B cell (primary cell): ENCODE measurements at regions not wholly inside any gene's neighbourhood (a gene's known extent, or its start where the extent isn't known, plus 50 kb on each side); places are given as distances from the start of the nearest gene placed in this dataset.
A peak's percentile ranks its signal among the peaks of the same experiment; 100 is the strongest.

ENCODE experiments used
- ATAC-seq: fragments of 200-7000 bp; cut with Tn5 transposase; one replicate; pipeline ENCODE4 v1.10.0; 2021; ENCODE audit warnings: low read depth, mild to moderate bottlenecking, moderate number of reproducible peaks, moderate library complexity
- CTCF ChIA-PET: fragments of 350-600 bp; sonication (Branson Sonifier 250); formaldehyde crosslinking; loops from one replicate; lab custom pipeline; 2021; ENCODE audit warnings: antibody characterized with exemption, inconsistent platforms; lab: Charles Lee
- POLR2A ChIA-PET: fragments of 350-600 bp; sonication (Branson Sonifier 250); formaldehyde crosslinking; loops from one replicate; lab custom pipeline; 2021; ENCODE audit warnings: antibody characterized with exemption; lab: Charles Lee
- DNase-seq: peaks from one replicate; pipeline ENCODE4 v3.0.0; 2013
- H2AFZ ChIP-seq: 2 replicates; pipeline ENCODE4 v1.6.1; 2012; ENCODE audit warnings: mild to moderate bottlenecking, low read depth, low read length; ENCODE audit not compliant: insufficient read depth, poor library complexity, severe bottlenecking
- H3K27ac ChIP-seq, 2 donors: 1 replicate in 1 of 2; 2 replicates in 1 of 2; pipeline ENCODE4 v1.5.1; 2012 to 2013; ENCODE audit warnings: low read length in 2 of 2, mild to moderate bottlenecking in 2 of 2, moderate library complexity in 1 of 2
- H3K27me3 ChIP-seq, 4 experiments: fragments of 200-600 bp in 1 of 4; sonication (generic) in 1 of 4; replicated peaks in 1 of 4; 1 replicate in 2 of 4; 2 replicates in 2 of 4; pipeline versions ENCODE4 v1.6.1 to v1.7.0; 2013 to 2016; ENCODE audit warnings: low read length in 3 of 4, mild to moderate bottlenecking in 2 of 4, mixed read lengths in 1 of 4, moderate library complexity in 1 of 4; ENCODE audit not compliant: insufficient read depth in 4 of 4, control insufficient read depth in 3 of 4; ENCODE audit errors: control extremely low read depth in 1 of 4
- H3K36me3 ChIP-seq, 2 experiments: replicated peaks in 1 of 2; 1 replicate in 1 of 2; 2 replicates in 1 of 2; pipeline versions ENCODE4 v1.6.1 to v1.7.1; 2013; ENCODE audit warnings: low read length in 1 of 2; ENCODE audit not compliant: insufficient read depth in 2 of 2, control insufficient read depth in 1 of 2; ENCODE audit errors: control extremely low read depth in 1 of 2, extremely low read depth in 1 of 2
- H3K4me1 ChIP-seq, 2 donors: fragments of 200-600 bp in 1 of 2; sonication (generic) in 1 of 2; 1 replicate in 1 of 2; 2 replicates in 1 of 2; pipeline versions ENCODE4 v1.5.1 to v1.6.1; 2013 to 2017; ENCODE audit warnings: low read length in 2 of 2; ENCODE audit not compliant: control insufficient read depth in 2 of 2, insufficient read depth in 2 of 2
- H3K4me2 ChIP-seq: replicated peaks from 2 replicates; pipeline ENCODE3; 2012; ENCODE audit warnings: mild to moderate bottlenecking, low read depth, low read length; ENCODE audit not compliant: poor library complexity, severe bottlenecking
- H3K4me3 ChIP-seq, 5 experiments: fragments of 200-600 bp in 1 of 5; sonication (generic) in 1 of 5; 1 replicate in 3 of 5; 2 replicates in 2 of 5; pipeline versions ENCODE4 v1.5.1 to v1.7.0; 2011 to 2016; ENCODE audit warnings: low read length in 4 of 5, mild to moderate bottlenecking in 4 of 5, low read depth in 2 of 5, control low read depth in 1 of 5, moderate library complexity in 1 of 5; ENCODE audit not compliant: insufficient read depth in 1 of 5; ENCODE audit errors: control extremely low read depth in 1 of 5, extremely low read depth in 1 of 5
- H3K79me2 ChIP-seq: fragments of 200-600 bp; sonication (generic); one replicate; pipeline ENCODE4 v1.6.0; 2016; ENCODE audit warnings: low read length; ENCODE audit not compliant: control insufficient read depth, insufficient read depth
- H3K9ac ChIP-seq: fragments of 200-600 bp; sonication (generic); 2 replicates; pipeline ENCODE4 v1.6.1; 2017; ENCODE audit warnings: mild to moderate bottlenecking, low read length, moderate library complexity
- H3K9me3 ChIP-seq, 3 donors: one replicate each; pipeline versions ENCODE4 v1.6.1 to v1.7.1; 2013; ENCODE audit warnings: low read length in 2 of 3; ENCODE audit not compliant: control insufficient read depth in 2 of 3, insufficient read depth in 1 of 3; ENCODE audit errors: control extremely low read depth in 1 of 3
- H4K20me1 ChIP-seq: 2 replicates; pipeline ENCODE4 v1.6.0; 2012; ENCODE audit warnings: mild to moderate bottlenecking, low read length; ENCODE audit not compliant: insufficient read depth, control insufficient read depth, poor library complexity, severe bottlenecking
- H3K27ac Mint-ChIP-seq: one replicate; pipeline ENCODE4 v1.8.0; 2021; ENCODE audit warnings: mixed read lengths
- H3K27me3 Mint-ChIP-seq: one replicate; pipeline ENCODE4 v1.8.0; 2021; ENCODE audit warnings: mixed read lengths
- H3K4me1 Mint-ChIP-seq: one replicate; pipeline ENCODE4 v1.8.0; 2021; ENCODE audit warnings: mixed read lengths
- H3K4me3 Mint-ChIP-seq: one replicate; pipeline ENCODE4 v1.8.0; 2021; ENCODE audit warnings: mixed read lengths
- H3K9me3 Mint-ChIP-seq: one replicate; pipeline ENCODE4 v1.8.0; 2022; ENCODE audit warnings: mixed read lengths; ENCODE audit not compliant: insufficient read depth
- CTCF ChIP-seq: fragments of 200-600 bp; IDR thresholded peaks from one replicate; pipeline ENCODE4 v1.8.0; 2022; ENCODE audit warnings: antibody characterized with exemption, mild to moderate bottlenecking
- EZH2 ChIP-seq: IDR thresholded peaks from 2 replicates; pipeline ENCODE4 v1.6.1; 2012; ENCODE audit warnings: borderline replicate concordance, low read depth, mild to moderate bottlenecking, moderate library complexity, low read length; ENCODE audit not compliant: insufficient read depth, poor library complexity, severe bottlenecking
- WGBS: methylation state at CpG from one replicate; pipeline ENCODE4 v1.1.5; 2013; ENCODE audit warnings: missing lambda C conversion rate; ENCODE audit not compliant: insufficient coverage; 5-methylcytosine and 5-hydroxymethylcytosine counted together
- intact Hi-C: fragments of 100-400 bp; cut with micrococcal nuclease; formaldehyde crosslinking; loops from one replicate; pipeline ENCODE4 v1.10.0; 2022

GRCh38 chr16:87062569-87063442, 254.4 kb downstream of the C16orf95 start:
- peak; percentile 41 for ATAC-seq
- H3K4me3 Mint-ChIP-seq: no peak overlapping the region

More at GRCh38 chr16:87062569-87063442, 254.4 kb downstream of the C16orf95 start:
- peak; percentile 58 for DNase-seq
- H3K9me3 ChIP-seq: peaks cover 0 to 10% (median 0%) of the 10 kb centered on the region in 3 donors
- WGBS: 48% methylated on average over 16 of the region's 26 CpGs
- H3K27me3 ChIP-seq: peaks cover 0 to 13% (median 2%) of the 10 kb centered on the region in 4 experiments
- no peak overlapping the region for H2AFZ ChIP-seq
- intact Hi-C loops: no loop called here
- no peaks in the 10 kb centered on the region for H3K79me2 ChIP-seq
- no peak overlapping the region for H3K9ac ChIP-seq
- no peak overlapping the region for H3K27ac ChIP-seq
- ChIA-PET POLR2A (no interaction called here), CTCF (interaction anchor here (0.7 to 3.5 kb wide), 8 partner anchors 9 to 499 kb away, joined by 3 to 30 read pairs (median 4); no protein-coding TSS in a partner anchor)
- H3K4me3 ChIP-seq: peak overlapping the region in 2 of 5 experiments; percentile 10 to 54
- H3K27me3 Mint-ChIP-seq: peaks cover 32% of the 10 kb centered on the region
- TF ChIP-seq EZH2 (no peak), CTCF (peak; percentile 63)
- peak overlapping the region; percentile 30 for H3K4me2 ChIP-seq
- H3K4me1 Mint-ChIP-seq: peaks cover 26% of the 10 kb centered on the region
- peaks cover 6 to 12% of the 10 kb centered on the region in 2 donors for H3K4me1 ChIP-seq
- no peaks in the 10 kb centered on the region for H4K20me1 ChIP-seq
- no peaks in the 10 kb centered on the region for H3K36me3 ChIP-seq
- no peaks in the 10 kb centered on the region for H3K9me3 Mint-ChIP-seq
- H3K27ac Mint-ChIP-seq: peak overlapping the region; percentile 20
